ENCODE measurements at regions not wholly inside any gene's neighbourhood (a gene's known extent, or its start where the extent isn't known, plus 50 kb on each side); places are given as distances from the start of the nearest gene placed in this dataset.

DNA sequence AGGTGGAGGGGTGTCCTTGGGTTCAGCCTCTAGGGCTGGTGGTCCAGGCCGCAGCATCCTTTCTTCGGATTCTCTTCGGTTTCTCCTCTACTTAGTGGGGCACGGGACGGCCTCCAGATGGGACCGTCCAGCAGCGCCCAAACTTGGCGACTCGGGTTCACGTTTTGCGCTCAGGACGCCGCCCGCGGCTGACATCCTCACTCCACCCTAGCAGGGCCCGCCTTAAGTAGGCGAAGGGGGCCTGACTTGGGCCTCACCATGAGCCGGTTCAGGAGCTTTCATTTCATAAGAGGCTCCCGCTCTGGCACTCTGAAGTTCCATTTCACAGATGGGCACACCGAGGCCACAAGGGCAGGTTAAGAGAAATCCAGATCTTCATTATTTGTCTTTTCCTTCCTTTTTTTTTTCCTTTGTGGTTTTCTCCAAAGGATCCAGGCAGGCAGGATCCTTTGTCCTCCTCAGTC lies 141.2 kb downstream of the SEC14L1 start:
- DNase-seq (peak; percentile 43 to 85), ATAC-seq (ENCODE audit: low FRiP score in 2 of 2) (peak in 1 of 2 donors; percentile 40)
- H3K27me3 ChIP-seq = peaks cover 0 to 6% (median 0%) of the 10 kb centered on the region in 4 donors
- H3K4me1 ChIP-seq = peaks cover 14 to 37% (median 36%) of the 10 kb centered on the region in 4 donors
- H3K27ac ChIP-seq = peak overlapping the region in 2 of 4 donors; percentile 65
- no peaks in the 10 kb centered on the region for H3K9me3 ChIP-seq
- 36 to 44% methylated on average over 20 of the region's 20 CpGs for WGBS, 2 donors
- peak overlapping the region in 3 of 4 donors; percentile 56 to 67 (median 59) for H3K4me3 ChIP-seq
- H3K36me3 ChIP-seq = no peaks in the 10 kb centered on the region
- TF ChIP-seq CTCF (IDR thresholded peaks at IDR 0.05) = no peak
- peak in 1 of 2 donors; percentile 35 for TF ChIP-seq POLR2AphosphoS5 (IDR thresholded peaks at IDR 0.05)

DNA sequence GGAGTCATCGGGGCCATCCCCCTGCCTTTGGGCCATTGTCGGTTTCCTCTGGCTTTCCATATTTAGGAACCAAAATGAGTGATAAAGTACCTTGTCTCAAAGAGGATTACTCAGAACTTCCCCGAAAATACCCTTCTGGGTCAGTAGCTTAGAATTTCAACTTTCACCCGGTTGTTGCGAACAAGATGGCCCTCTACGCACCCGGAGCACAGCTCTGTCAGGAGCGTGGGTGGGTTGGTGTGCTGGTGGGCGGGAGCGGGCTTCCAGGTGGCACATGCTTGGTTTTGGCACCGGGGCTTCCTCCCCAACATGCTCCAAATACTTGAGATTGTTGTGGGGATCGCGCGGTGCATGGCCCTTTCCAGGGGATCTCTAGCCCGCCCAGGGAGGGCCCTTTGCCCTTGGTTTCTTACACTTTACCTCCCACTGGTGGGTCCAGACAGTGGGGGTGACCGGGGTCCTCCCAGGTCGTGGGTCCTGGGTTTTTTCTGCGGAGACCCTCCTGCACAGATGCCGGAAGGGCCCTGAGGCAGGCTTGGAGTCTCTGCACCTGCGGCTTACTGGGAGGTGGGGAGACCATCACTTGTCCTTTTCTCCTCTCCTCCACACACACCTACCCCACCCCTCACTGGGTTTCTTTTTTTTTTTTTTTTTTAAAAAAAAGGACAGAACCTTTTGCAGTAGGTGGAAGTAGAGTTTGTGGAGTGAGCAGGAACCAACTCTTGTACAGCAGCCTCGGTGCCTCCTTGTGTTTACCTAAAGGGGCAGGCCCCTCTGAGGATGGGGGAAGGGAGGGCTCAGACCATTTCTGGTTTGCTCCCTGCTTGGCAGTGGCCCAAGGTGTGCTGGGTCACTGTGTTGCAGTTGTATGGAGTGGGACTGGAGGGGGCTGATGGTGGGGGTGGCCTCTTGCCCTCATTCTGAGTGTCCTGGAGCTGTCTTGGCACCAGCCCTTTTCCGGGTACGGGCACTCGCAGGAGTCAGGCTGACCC lies 142.1 kb downstream of the SEC14L1 start:
- no peak for ATAC-seq (ENCODE audit: low FRiP score in 2 of 2)
- Histone ChIP-seq H3K9me3 (no peaks in the 10 kb centered on the region), H3K27me3 (peaks cover 0 to 6% (median 0%) of the 10 kb centered on the region in 4 donors), H3K4me1 (peaks cover 19 to 46% (median 44%) of the 10 kb centered on the region in 4 donors), H3K4me3 (peak overlapping the region in 3 of 4 donors; percentile 6 to 59 (median 56)), H3K27ac (no peak overlapping the region), H3K36me3 (no peaks in the 10 kb centered on the region)
- TF ChIP-seq CTCF (IDR thresholded peaks at IDR 0.05) (no peak), POLR2A (IDR thresholded peaks at IDR 0.05) (no peak), EP300 (IDR thresholded peaks at IDR 0.05) (no peak), POLR2AphosphoS5 (IDR thresholded peaks at IDR 0.05) (no peak)
- DNase-seq = peak in 1 of 2 donors; percentile 63
- 55 to 69% methylated on average over 20 to 24 of the region's 24 CpGs for WGBS, 2 donors

- no peak for ATAC-seq (ENCODE audit: low FRiP score in 2 of 2)
- Histone ChIP-seq H3K36me3 (no peaks in the 10 kb centered on the region), H3K9me3 (no peaks in the 10 kb centered on the region), H3K27ac (peak overlapping the region in 1 of 4 donors; percentile 36), H3K4me3 (no peak overlapping the region), H3K27me3 (peaks cover 0 to 6% (median 0%) of the 10 kb centered on the region in 4 donors), H3K4me1 (peaks cover 19 to 49% (median 46%) of the 10 kb centered on the region in 4 donors)
- WGBS, 2 donors = 86 to 91% methylated on average over 13 to 14 of the region's 14 CpGs
- no peak for TF ChIP-seq POLR2A (IDR thresholded peaks at IDR 0.05)
- TF ChIP-seq POLR2AphosphoS5 (IDR thresholded peaks at IDR 0.05) = no peak
- no peak for TF ChIP-seq CTCF (IDR thresholded peaks at IDR 0.05)
- TF ChIP-seq EP300 (IDR thresholded peaks at IDR 0.05) = no peak
- no peak for DNase-seq
These were observed 143.4 kb downstream of the SEC14L1 start for GRCh38 chr17:77284023-77284617.

DNA sequence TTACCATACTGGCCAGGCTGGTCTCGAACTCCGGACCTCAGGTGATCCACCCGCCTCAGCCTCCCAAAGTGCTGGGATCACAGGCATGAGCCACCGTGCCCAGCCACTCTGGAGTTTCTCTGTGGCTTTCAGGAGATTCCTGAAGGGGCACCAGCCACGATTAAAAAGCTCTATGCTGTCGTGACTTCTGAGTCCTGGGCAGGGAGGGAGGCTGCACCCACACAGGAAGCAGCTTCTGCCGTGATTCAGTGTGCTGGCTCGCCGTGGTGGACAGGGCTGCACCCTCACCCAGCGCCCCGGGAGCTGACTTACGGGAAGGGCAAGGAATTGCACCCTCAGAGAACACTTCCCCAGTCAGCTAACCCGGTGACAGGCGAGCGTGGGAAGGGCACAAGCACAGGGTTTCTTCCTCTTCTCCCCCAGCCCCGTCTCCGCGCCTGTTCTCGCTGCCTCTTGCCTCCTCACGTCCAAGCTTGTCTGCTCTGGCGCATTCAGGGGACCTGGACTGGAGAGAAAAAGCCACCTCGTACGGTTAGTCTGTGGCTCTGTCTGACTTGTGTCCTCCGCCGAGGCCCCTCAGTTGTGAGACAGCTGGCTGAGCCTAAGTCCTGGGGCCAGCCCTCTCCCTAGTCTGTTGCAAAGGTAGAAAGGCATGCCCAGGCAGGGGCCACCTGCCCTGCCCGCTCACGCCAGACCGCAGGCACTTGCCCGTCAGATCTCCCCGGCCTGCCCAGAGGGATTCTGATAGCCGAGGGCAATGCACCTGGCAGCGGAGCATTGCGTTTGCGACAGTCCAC lies 145.0 kb downstream of the SEC14L1 start:
- no peaks in the 10 kb centered on the region for H3K36me3 ChIP-seq
- H3K4me1 ChIP-seq = peaks cover 13 to 42% (median 39%) of the 10 kb centered on the region in 4 donors
- peak; percentile 29 to 76 for ATAC-seq (ENCODE audit: low FRiP score in 2 of 2)
- peak in 1 of 6 experiments; percentile 4 for TF ChIP-seq CTCF (IDR thresholded peaks at IDR 0.05)
- TF ChIP-seq EP300 (IDR thresholded peaks at IDR 0.05) = peak in 2 of 4 donors; percentile 29 to 61
- peak in 1 of 4 donors; percentile 40 for TF ChIP-seq POLR2A (IDR thresholded peaks at IDR 0.05)
- TF ChIP-seq POLR2AphosphoS5 (IDR thresholded peaks at IDR 0.05) = peak; percentile 47 to 68
- H3K27ac ChIP-seq = peak overlapping the region; percentile 55 to 75 (median 62)
- peak overlapping the region in 1 of 4 donors; percentile 15 for H3K4me3 ChIP-seq
- 54 to 56% methylated on average over 24 to 31 of the region's 34 CpGs for WGBS, 2 donors
- no peaks in the 10 kb centered on the region for H3K9me3 ChIP-seq
- H3K27me3 ChIP-seq = peaks cover 0 to 6% (median 0%) of the 10 kb centered on the region in 4 donors
- DNase-seq = peak; percentile 80 to 85

Measured in upper lobe of left lung (tissue), 6 donors.